ENCODE measurements at regions not wholly inside any gene's neighbourhood (a gene's known extent, or its start where the extent isn't known, plus 50 kb on each side); places are given as distances from the start of the nearest gene placed in this dataset.

GRCh38 chr3:148042663-148043445 is 633.7 kb downstream of the ZIC1 start:
- DNase-seq (ENCODE audit: low read depth) = no peak
- no peak for TF ChIP-seq CTCF (IDR thresholded peaks at IDR 0.05; ENCODE audit: control insufficient read depth, insufficient read depth, low read depth, low read length, missing control alignments)

GRCh38 chr3:148044151-148044550 is 635.0 kb downstream of the ZIC1 start:
- DNase-seq (ENCODE audit: low read depth) = no peak
- TF ChIP-seq CTCF (IDR thresholded peaks at IDR 0.05; ENCODE audit: control insufficient read depth, insufficient read depth, low read depth, low read length, missing control alignments) = no peak
- no peak overlapping the region for H3K4me3 ChIP-seq (ENCODE audit: control insufficient read depth, low read depth, low read length)

More at GRCh38 chr3:148042663-148043445, 633.7 kb downstream of the ZIC1 start:
- no peak overlapping the region for H3K4me3 ChIP-seq (ENCODE audit: control insufficient read depth, low read depth, low read length)

- no peak overlapping the region for H3K4me3 ChIP-seq (ENCODE audit: control insufficient read depth, low read depth, low read length)
- DNase-seq (ENCODE audit: low read depth) = no peak
- TF ChIP-seq CTCF (IDR thresholded peaks at IDR 0.05; ENCODE audit: control insufficient read depth, insufficient read depth, low read depth, low read length, missing control alignments) = no peak
These were observed 642.7 kb upstream of the AGTR1 start for GRCh38 chr3:148054999-148055398.

- no peak for DNase-seq (ENCODE audit: low read depth)
- H3K4me3 ChIP-seq (ENCODE audit: control insufficient read depth, low read depth, low read length) = no peak overlapping the region
- TF ChIP-seq CTCF (IDR thresholded peaks at IDR 0.05; ENCODE audit: control insufficient read depth, insufficient read depth, low read depth, low read length, missing control alignments) = no peak
These were observed 635.1 kb upstream of the AGTR1 start for GRCh38 chr3:148062590-148062989.

GRCh38 chr3:148066802-148067201 is 630.9 kb upstream of the AGTR1 start:
- H3K4me3 ChIP-seq (ENCODE audit: control insufficient read depth, low read depth, low read length) = no peak overlapping the region
- TF ChIP-seq CTCF (IDR thresholded peaks at IDR 0.05; ENCODE audit: control insufficient read depth, insufficient read depth, low read depth, low read length, missing control alignments) = no peak
- no peak for DNase-seq (ENCODE audit: low read depth)

- no peak for DNase-seq (ENCODE audit: low read depth)
- no peak for TF ChIP-seq CTCF (IDR thresholded peaks at IDR 0.05; ENCODE audit: control insufficient read depth, insufficient read depth, low read depth, low read length, missing control alignments)
These were observed 629.2 kb upstream of the AGTR1 start for GRCh38 chr3:148068466-148068865.

More at GRCh38 chr3:148068466-148068865, 629.2 kb upstream of the AGTR1 start:
- no peak overlapping the region for H3K4me3 ChIP-seq (ENCODE audit: control insufficient read depth, low read depth, low read length)
